ENCODE measurements at regions not wholly inside any gene's neighbourhood (a gene's known extent, or its start where the extent isn't known, plus 50 kb on each side); places are given as distances from the start of the nearest gene placed in this dataset.

DNA sequence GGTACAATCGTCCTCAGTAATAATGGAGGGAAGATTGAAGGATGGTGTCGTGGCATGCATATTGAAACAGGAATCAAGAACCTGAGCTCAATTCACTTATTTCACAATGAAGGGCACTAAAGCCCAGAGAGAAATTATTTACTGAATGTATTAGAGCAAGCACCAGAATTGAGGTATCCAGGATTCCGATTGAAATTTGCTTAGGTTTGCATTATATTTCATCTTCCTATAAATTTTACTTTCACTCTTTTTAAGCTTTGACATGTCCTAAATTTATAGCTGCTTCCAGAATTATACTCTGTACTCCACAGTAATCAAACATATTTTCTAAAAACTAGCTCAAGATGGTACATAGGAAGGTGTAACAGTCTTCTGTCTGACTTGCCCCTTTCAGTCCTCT is 454.9 kb upstream of the HTR2A start:
- H3K27ac ChIP-seq (ENCODE audit: insufficient read length, low read depth, low read length): no peak overlapping the region
- H3K9me3 Mint-ChIP-seq: peaks cover 13% of the 10 kb centered on the region in 2 experiments; a peak in 3 of 5 replicates
- no peaks in the 10 kb centered on the region for H3K27me3 ChIP-seq (ENCODE audit: insufficient read depth, low read length)
- no peaks in the 10 kb centered on the region for H3K4me1 Mint-ChIP-seq
- no peak overlapping the region for H2BK5ac ChIP-seq (ENCODE audit: insufficient read length, low read length)
- no peak overlapping the region for H4K8ac ChIP-seq (replicated peaks; ENCODE audit: insufficient read length, low read depth, low read length)
- H3K56ac ChIP-seq (ENCODE audit: insufficient read length, low read depth, low read length): no peak overlapping the region
- no peaks in the 10 kb centered on the region for H3K27me3 Mint-ChIP-seq (ENCODE audit: low read depth)
- H3K4ac ChIP-seq (ENCODE audit: low read depth, low read length): no peak overlapping the region
- H3K14ac ChIP-seq (ENCODE audit: insufficient read depth, low read length): no peak overlapping the region
- H3K79me2 ChIP-seq (ENCODE audit: insufficient read depth, low read length): no peaks in the 10 kb centered on the region
- H2BK20ac ChIP-seq (ENCODE audit: low read depth, low read length, poor library complexity, severe bottlenecking): no peak overlapping the region
- DNase-seq: no peak
- H3K4me3 Mint-ChIP-seq: no peak overlapping the region
- no peaks in the 10 kb centered on the region for H3K9me3 ChIP-seq (ENCODE audit: control insufficient read depth, low read depth, low read length)
- H3K23ac ChIP-seq (ENCODE audit: insufficient read length, low read depth, low read length): no peak overlapping the region
- H2BK120ac ChIP-seq (ENCODE audit: low read depth, low read length, poor library complexity, severe bottlenecking): no peak overlapping the region
- H3K27ac Mint-ChIP-seq: no peak overlapping the region
- H3K4me2 ChIP-seq (ENCODE audit: insufficient read depth, insufficient read length, low read length): no peak overlapping the region
- H2BK15ac ChIP-seq (ENCODE audit: low read depth, low read length): no peak overlapping the region
- no peak overlapping the region for H2AK5ac ChIP-seq (ENCODE audit: insufficient read length, low read length)
- no peak overlapping the region for H2BK12ac ChIP-seq (ENCODE audit: insufficient read length, low read depth, low read length)
- no peaks in the 10 kb centered on the region for H4K20me1 ChIP-seq (ENCODE audit: control insufficient read depth, insufficient read depth, insufficient read length)
- no peak overlapping the region for H3K9ac ChIP-seq (ENCODE audit: extremely low read depth, insufficient read length, low read length)
- H3K23me2 ChIP-seq (ENCODE audit: insufficient read length, low read depth, low read length, poor library complexity, severe bottlenecking): no peaks in the 10 kb centered on the region
- H3K4me1 ChIP-seq (ENCODE audit: insufficient read depth, low read length): no peaks in the 10 kb centered on the region
- H3K36me3 Mint-ChIP-seq (ENCODE audit: insufficient read depth in 1 of 3, low read depth in 3 of 3): peaks cover 0 to 11% (median 0%) of the 10 kb centered on the region in 3 experiments; a peak in 3 of 7 replicates
- no peak overlapping the region for H2AFZ ChIP-seq (ENCODE audit: low read length)
- no CpG with 5 or more reads among the region's 3 CpGs for WGBS (ENCODE audit: extremely low coverage, insufficient read length, low lambda C conversion rate)
- no peak overlapping the region for H4K91ac ChIP-seq (ENCODE audit: insufficient read length, low read depth, low read length)
- no peak overlapping the region for H3T11ph ChIP-seq (ENCODE audit: low read length)
- H3K79me1 ChIP-seq (ENCODE audit: insufficient read depth, low read depth, low read length, poor library complexity, severe bottlenecking): no peaks in the 10 kb centered on the region
- TF ChIP-seq, protein P1, sequence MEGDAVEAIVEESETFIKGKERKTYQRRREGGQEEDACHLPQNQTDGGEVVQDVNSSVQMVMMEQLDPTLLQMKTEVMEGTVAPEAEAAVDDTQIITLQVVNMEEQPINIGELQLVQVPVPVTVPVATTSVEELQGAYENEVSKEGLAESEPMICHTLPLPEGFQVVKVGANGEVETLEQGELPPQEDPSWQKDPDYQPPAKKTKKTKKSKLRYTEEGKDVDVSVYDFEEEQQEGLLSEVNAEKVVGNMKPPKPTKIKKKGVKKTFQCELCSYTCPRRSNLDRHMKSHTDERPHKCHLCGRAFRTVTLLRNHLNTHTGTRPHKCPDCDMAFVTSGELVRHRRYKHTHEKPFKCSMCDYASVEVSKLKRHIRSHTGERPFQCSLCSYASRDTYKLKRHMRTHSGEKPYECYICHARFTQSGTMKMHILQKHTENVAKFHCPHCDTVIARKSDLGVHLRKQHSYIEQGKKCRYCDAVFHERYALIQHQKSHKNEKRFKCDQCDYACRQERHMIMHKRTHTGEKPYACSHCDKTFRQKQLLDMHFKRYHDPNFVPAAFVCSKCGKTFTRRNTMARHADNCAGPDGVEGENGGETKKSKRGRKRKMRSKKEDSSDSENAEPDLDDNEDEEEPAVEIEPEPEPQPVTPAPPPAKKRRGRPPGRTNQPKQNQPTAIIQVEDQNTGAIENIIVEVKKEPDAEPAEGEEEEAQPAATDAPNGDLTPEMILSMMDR (conservative IDR thresholded peaks at IDR 0.05): no peak
- no peak overlapping the region for H3K18ac ChIP-seq (ENCODE audit: insufficient read length, low read depth, low read length)
- H4K5ac ChIP-seq (ENCODE audit: insufficient read length, low read depth, low read length): no peak overlapping the region

All from H9 (cell line).